ENCODE measurements at regions not wholly inside any gene's neighbourhood (a gene's known extent, or its start where the extent isn't known, plus 50 kb on each side); places are given as distances from the start of the nearest gene placed in this dataset.

DNA sequence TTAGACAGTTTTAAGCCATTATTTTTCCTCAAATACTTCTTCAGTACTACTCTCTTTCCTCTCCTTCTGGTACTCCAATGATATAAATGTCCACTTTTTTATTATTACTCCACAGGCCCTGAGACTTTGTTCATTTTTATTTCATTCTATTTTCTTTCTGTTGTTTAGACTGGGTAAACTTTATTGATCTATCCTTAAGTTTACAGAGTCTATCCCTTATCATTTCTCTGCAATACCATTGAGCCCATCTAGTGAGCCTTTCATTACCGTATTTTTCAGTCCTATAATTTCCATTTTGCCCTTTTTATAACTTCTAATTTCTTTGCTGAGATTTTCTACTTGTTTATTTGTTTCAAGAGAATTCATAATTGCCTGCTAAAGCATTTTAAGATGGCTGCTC, 193.7 kb downstream of the TOX3 start:
- TF ChIP-seq GATA2 (IDR thresholded peaks at IDR 0.05; ENCODE audit: low read depth, low read length) = no peak
- TF ChIP-seq GATA3 (IDR thresholded peaks at IDR 0.05; ENCODE audit: low read depth, low read length) = no peak

Data from SH-SY5Y (cell line).